Prostate gland (tissue), 2 donors: ENCODE measurements at regions not wholly inside any gene's neighbourhood (a gene's known extent, or its start where the extent isn't known, plus 50 kb on each side); places are given as distances from the start of the nearest gene placed in this dataset.
"Not testable (repeated sequence)": the region's sequence is repeated elsewhere in the genome, so short reads cannot be mapped to it uniquely, and the experiment has no call there.

Experiments
- POLR2A ChIP-seq: fragments of 450-650 bp; IDR thresholded peaks from one replicate; pipeline ENCODE4 v1.6.1; 2016; ENCODE audit warnings: antibody characterized with exemption, mild to moderate bottlenecking
- POLR2AphosphoS5 ChIP-seq: sonication (generic); formaldehyde crosslinking; IDR thresholded peaks from one replicate; pipeline ENCODE4 v1.6.1; 2017; ENCODE audit warnings: antibody characterized with exemption
- TF ChIP-seq, protein P1 (sequence below), 4 experiments: fragments of 200-600 bp in 2 of 4; fragments of 450-650 bp in 2 of 4; sonication (generic) in 2 of 4; IDR thresholded peaks; 1 replicate in 3 of 4; 2 replicates in 1 of 4; pipeline ENCODE4 v1.5.1; 2016 to 2019; ENCODE audit warnings: antibody characterized with exemption in 4 of 4, mild to moderate bottlenecking in 2 of 4, moderate library complexity in 2 of 4

DNA sequence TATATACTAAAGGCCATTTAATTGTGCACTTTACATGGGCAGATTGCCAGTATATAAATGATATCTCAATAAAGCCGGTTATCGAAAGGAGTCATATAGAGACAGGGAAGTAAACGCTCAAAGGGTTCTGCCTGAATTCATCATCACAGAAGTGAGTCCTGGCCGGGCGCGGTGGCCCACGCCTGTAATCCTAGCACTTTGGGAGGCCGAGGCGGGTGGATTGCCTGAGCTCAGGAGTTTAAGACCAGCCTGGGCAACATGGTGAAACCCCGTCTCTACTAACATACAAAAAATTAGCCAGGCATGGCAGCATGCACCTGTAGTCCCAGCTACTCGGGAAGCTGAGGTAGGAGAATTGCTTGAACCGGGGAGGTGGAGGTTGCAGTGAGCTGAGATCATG, 177.9 kb downstream of the TJP1 start:
- TF ChIP-seq, protein P1, sequence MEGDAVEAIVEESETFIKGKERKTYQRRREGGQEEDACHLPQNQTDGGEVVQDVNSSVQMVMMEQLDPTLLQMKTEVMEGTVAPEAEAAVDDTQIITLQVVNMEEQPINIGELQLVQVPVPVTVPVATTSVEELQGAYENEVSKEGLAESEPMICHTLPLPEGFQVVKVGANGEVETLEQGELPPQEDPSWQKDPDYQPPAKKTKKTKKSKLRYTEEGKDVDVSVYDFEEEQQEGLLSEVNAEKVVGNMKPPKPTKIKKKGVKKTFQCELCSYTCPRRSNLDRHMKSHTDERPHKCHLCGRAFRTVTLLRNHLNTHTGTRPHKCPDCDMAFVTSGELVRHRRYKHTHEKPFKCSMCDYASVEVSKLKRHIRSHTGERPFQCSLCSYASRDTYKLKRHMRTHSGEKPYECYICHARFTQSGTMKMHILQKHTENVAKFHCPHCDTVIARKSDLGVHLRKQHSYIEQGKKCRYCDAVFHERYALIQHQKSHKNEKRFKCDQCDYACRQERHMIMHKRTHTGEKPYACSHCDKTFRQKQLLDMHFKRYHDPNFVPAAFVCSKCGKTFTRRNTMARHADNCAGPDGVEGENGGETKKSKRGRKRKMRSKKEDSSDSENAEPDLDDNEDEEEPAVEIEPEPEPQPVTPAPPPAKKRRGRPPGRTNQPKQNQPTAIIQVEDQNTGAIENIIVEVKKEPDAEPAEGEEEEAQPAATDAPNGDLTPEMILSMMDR (IDR thresholded peaks at IDR 0.05), result not testable (repeated sequence)
- not testable (repeated sequence) for TF ChIP-seq POLR2A, POLR2AphosphoS5
